Endothelial cell of umbilical vein (primary cell): ENCODE measurements at regions not wholly inside any gene's neighbourhood (a gene's known extent, or its start where the extent isn't known, plus 50 kb on each side); places are given as distances from the start of the nearest gene placed in this dataset.
A peak's percentile ranks its signal among the peaks of the same experiment; 100 is the strongest.

Source experiments
- BruUV-seq: library from RNA; stranded (reverse); fragments of 400-500 nt; replicated peaks from 2 replicates; lab custom pipeline; 2021; lab: Mats Ljungman, UMichigan
- CTCF ChIA-PET: fragments of 300-600, 350-600 bp; sonication (Branson Sonifier 250); formaldehyde crosslinking; loops from one replicate; lab custom pipeline; 2021; ENCODE audit warnings: antibody characterized with exemption, inconsistent platforms; lab: Charles Lee
- POLR2A ChIA-PET: fragments of 300-600, 350-600 bp; sonication (Branson Sonifier 250); formaldehyde crosslinking; loops from one replicate; lab custom pipeline; 2021; ENCODE audit warnings: antibody characterized with exemption, inconsistent platforms; lab: Charles Lee
- DNase-seq: peaks from one replicate; pipeline ENCODE4 v3.0.0-alpha.2; 2011; ENCODE audit warnings: low read depth, low spot score
- FAIRE-seq: peaks from 2 replicates; lab custom pipeline; 2011; peaks lifted over from hg19 to GRCh38; lab: Jason Lieb, UNC
- H2AFZ ChIP-seq: 2 replicates; pipeline ENCODE4 v1.6.0; 2012; ENCODE audit warnings: low read depth, low read length, control low read depth, inconsistent platforms
- H3K27ac ChIP-seq: 2 replicates; pipeline ENCODE4 v1.5.1; 2011; ENCODE audit warnings: low read depth, mild to moderate bottlenecking, control low read depth, low read length, moderate library complexity; ENCODE audit not compliant: insufficient read depth
- H3K27me3 ChIP-seq, 2 experiments: 2 replicates each; pipeline versions ENCODE4 v1.6.0 to v1.6.1; 2011; ENCODE audit warnings: low read length in 2 of 2, mixed read lengths in 1 of 2; ENCODE audit not compliant: control insufficient read depth in 2 of 2, insufficient read depth in 2 of 2
- H3K36me3 ChIP-seq, 2 experiments: 2 replicates in 1 of 2; 3 replicates in 1 of 2; pipeline ENCODE4 v1.5.1; 2011; ENCODE audit warnings: low read length in 2 of 2, mild to moderate bottlenecking in 1 of 2, moderate library complexity in 1 of 2; ENCODE audit not compliant: control insufficient read depth in 2 of 2, insufficient read depth in 2 of 2; ENCODE audit errors: extremely low read depth in 1 of 2
- H3K4me1 ChIP-seq: 3 replicates; pipeline ENCODE4 v1.5.1; 2011; ENCODE audit warnings: mild to moderate bottlenecking, low read length; ENCODE audit not compliant: control insufficient read depth, insufficient read depth; ENCODE audit errors: extremely low read depth
- H3K4me2 ChIP-seq: 2 replicates; pipeline ENCODE4 v1.6.1; 2011; ENCODE audit warnings: low read length, control low read depth, mixed read lengths; ENCODE audit not compliant: insufficient read depth
- H3K4me3 ChIP-seq, 3 experiments: fragments of 200-600 bp in 1 of 3; sonication (generic), shearing (Covaris generic) in 1 of 3; replicated peaks in 1 of 3; 2 replicates each; pipeline ENCODE4 v1.5.1; 2011 to 2016; ENCODE audit warnings: control low read depth in 3 of 3, low read length in 3 of 3, mild to moderate bottlenecking in 2 of 3, inconsistent platforms in 1 of 3, low read depth in 1 of 3, moderate library complexity in 1 of 3; ENCODE audit not compliant: insufficient read depth in 1 of 3
- H3K79me2 ChIP-seq: 2 replicates; pipeline ENCODE4 v1.6.0; 2012; ENCODE audit warnings: low read length, inconsistent platforms; ENCODE audit not compliant: control insufficient read depth, insufficient read depth
- H3K9ac ChIP-seq: replicated peaks from 2 replicates; pipeline ENCODE3; 2011; ENCODE audit warnings: low read length, control low read depth; ENCODE audit not compliant: insufficient read depth; ENCODE audit errors: extremely low read depth
- H3K9me1 ChIP-seq: replicated peaks from 3 replicates; pipeline ENCODE4 v1.6.0; 2011; ENCODE audit warnings: mild to moderate bottlenecking, low read length; ENCODE audit not compliant: control insufficient read depth, insufficient read depth; ENCODE audit errors: extremely low read depth
- H3K9me3 ChIP-seq: replicated peaks from 2 replicates; pipeline ENCODE4 v1.5.1; 2012; ENCODE audit warnings: low read length, inconsistent platforms; ENCODE audit not compliant: control insufficient read depth, insufficient read depth
- H4K20me1 ChIP-seq: replicated peaks from 2 replicates; pipeline ENCODE3; 2011; ENCODE audit warnings: mild to moderate bottlenecking, low read length; ENCODE audit not compliant: control insufficient read depth, insufficient read depth; ENCODE audit errors: extremely low read depth
- CTCF ChIP-seq, 2 donors: IDR thresholded peaks; 1 replicate in 1 of 2; 2 replicates in 1 of 2; pipeline ENCODE4 v1.5.1; 2011; ENCODE audit warnings: low read length in 2 of 2, mild to moderate bottlenecking in 2 of 2, moderate library complexity in 2 of 2, control low read depth in 1 of 2, inconsistent platforms in 1 of 2, low read depth in 1 of 2; ENCODE audit not compliant: insufficient read depth in 1 of 2; ENCODE audit errors: extremely low read depth in 1 of 2
- EZH2 ChIP-seq: IDR thresholded peaks from 2 replicates; pipeline ENCODE4 v1.6.1; 2012; ENCODE audit warnings: borderline replicate concordance, low read depth, mild to moderate bottlenecking, moderate library complexity, low read length, inconsistent platforms; ENCODE audit not compliant: severe bottlenecking
- FOS ChIP-seq: IDR thresholded peaks from 2 replicates; pipeline ENCODE4 v1.6.1; 2011; ENCODE audit warnings: mild to moderate bottlenecking, low read length, moderate library complexity, borderline replicate concordance; ENCODE audit not compliant: insufficient read depth
- GATA2 ChIP-seq: IDR thresholded peaks from 2 replicates; pipeline ENCODE4 v1.7.0; 2011; ENCODE audit warnings: low read depth, mild to moderate bottlenecking, moderate library complexity, mixed read lengths, low read length; ENCODE audit not compliant: insufficient read length, insufficient read depth
- JUN ChIP-seq: IDR thresholded peaks from 2 replicates; pipeline ENCODE4 v1.6.1; 2011; ENCODE audit warnings: borderline replicate concordance, low read depth; ENCODE audit not compliant: insufficient read length, insufficient read depth
- MAX ChIP-seq: IDR thresholded peaks from 2 replicates; pipeline ENCODE4 v1.6.1; 2011; ENCODE audit not compliant: insufficient read depth, insufficient read length
- MYC ChIP-seq: IDR thresholded peaks from one replicate; pipeline ENCODE4 v1.6.1; 2011; ENCODE audit warnings: mild to moderate bottlenecking, low read depth, low read length
- POLR2A ChIP-seq: IDR thresholded peaks from 2 replicates; pipeline ENCODE4 v1.6.1; 2012; ENCODE audit warnings: low read depth, mild to moderate bottlenecking, control low read depth, low read length
- POLR2AphosphoS5 ChIP-seq: IDR thresholded peaks from 2 replicates; pipeline ENCODE4 v1.6.1; 2012; ENCODE audit warnings: low read depth, mild to moderate bottlenecking, control low read depth, low read length, moderate library complexity; ENCODE audit not compliant: insufficient read depth
- dilution Hi-C: fragments of 300-500 bp; cut with MboI; formaldehyde crosslinking; loops from one replicate; pipeline ENCODE4 v1.15.0; 2019; ENCODE audit warnings: low sequenced_read_pairs; ENCODE audit not compliant: extremely low pct_ligation_motif_present
- intact Hi-C: fragments of 100-400 bp; cut with micrococcal nuclease; formaldehyde crosslinking; loops from one replicate; pipeline ENCODE4 v1.10.0; 2022

- Histone ChIP-seq H2AFZ (no peak overlapping the region), H3K4me1 (peaks cover 41% of the 10 kb centered on the region), H3K4me2 (peak overlapping the region; percentile 73), H3K4me3 (no peak overlapping the region), H3K9me1 (no peaks in the 10 kb centered on the region), H3K9ac (no peak overlapping the region), H4K20me1 (no peaks in the 10 kb centered on the region), H3K27ac (peak overlapping the region; percentile 55), H3K36me3 (peaks cover 3 to 6% of the 10 kb centered on the region in 2 experiments), H3K79me2 (peaks cover 23% of the 10 kb centered on the region), H3K9me3 (no peaks in the 10 kb centered on the region), H3K27me3 (no peaks in the 10 kb centered on the region)
- intact Hi-C loops, result loop anchor here (1.0 to 2.0 kb wide), 2 partner anchors 36 to 61 kb away; no protein-coding TSS in a partner anchor
- no TSS peak for BruUV-seq
- no peak for TF ChIP-seq JUN
- TF ChIP-seq MYC, result no peak
- TF ChIP-seq MAX, result no peak
- TF ChIP-seq POLR2A, result no peak
- TF ChIP-seq FOS, result no peak
- TF ChIP-seq CTCF (IDR thresholded peaks at IDR 0.05; ENCODE audit: extremely low read depth in 1 of 2, insufficient read depth in 1 of 2, low read depth in 1 of 2, low read length in 2 of 2), result no peak
- TF ChIP-seq POLR2AphosphoS5, result no peak
- TF ChIP-seq EZH2, result no peak
- TF ChIP-seq GATA2, result no peak
- ChIA-PET POLR2A (no interaction called here), CTCF (interaction anchor here (1.0 to 1.7 kb wide), 4 partner anchors 11 to 72 kb away, joined by 3 to 15 read pairs (median 4); no protein-coding TSS in a partner anchor)
- FAIRE-seq (peak; percentile 47), DNase-seq (peak; percentile 17)
- dilution Hi-C loops, result no loop called here
Measured at GRCh38 chrX:10083809-10084208, 73.0 kb upstream of the CLCN4 start.
